GM23338 (cell line): ENCODE measurements at regions not wholly inside any gene's neighbourhood (a gene's known extent, or its start where the extent isn't known, plus 50 kb on each side); places are given as distances from the start of the nearest gene placed in this dataset.

Experiments used
- CREB1 ChIP-seq: fragments of 250-450 bp; sonication (Bioruptor Pico); IDR thresholded peaks from 2 replicates; pipeline ENCODE4 v1.5.0; 2020; ENCODE audit warnings: low read depth, mild to moderate bottlenecking, moderate library complexity
- CTCF ChIP-seq, 2 experiments: fragments of 200-600 bp in 1 of 2; sonication (generic) in 1 of 2; conservative IDR thresholded peaks; 2 replicates each; pipeline versions ENCODE4 v1.5.1 to v1.6.1; 2016 to 2017; ENCODE audit warnings: antibody characterized with exemption in 2 of 2, low read depth in 2 of 2, mild to moderate bottlenecking in 2 of 2, moderate library complexity in 1 of 2
- EZH2 ChIP-seq: fragments of 200-600 bp; sonication (generic); IDR thresholded peaks from one replicate; pipeline ENCODE4 v1.8.0; 2017; ENCODE audit warnings: antibody characterized with exemption, mild to moderate bottlenecking, low read depth; ENCODE audit not compliant: unreplicated experiment
- EZH2phosphoT487 ChIP-seq: fragments of 200-600 bp; sonication (generic); IDR thresholded peaks from one replicate; pipeline ENCODE4 v1.8.1; 2018; ENCODE audit warnings: antibody characterized with exemption; ENCODE audit not compliant: unreplicated experiment
- JUNB ChIP-seq: IDR thresholded peaks from one replicate; pipeline ENCODE4 v1.6.1; 2016; ENCODE audit warnings: antibody characterized with exemption; ENCODE audit not compliant: unreplicated experiment
- NANOG ChIP-seq: IDR thresholded peaks from 2 replicates; pipeline ENCODE4 v1.6.1; 2016; ENCODE audit warnings: antibody characterized with exemption, borderline replicate concordance
- POLR2AphosphoS5 ChIP-seq: IDR thresholded peaks from 2 replicates; pipeline ENCODE4 v1.6.1; 2016; ENCODE audit warnings: antibody characterized with exemption, low read depth
- REST ChIP-seq: IDR thresholded peaks from one replicate; pipeline ENCODE4 v1.6.1; 2018; ENCODE audit warnings: antibody characterized with exemption; ENCODE audit not compliant: unreplicated experiment
- ZNF114 ChIP-seq: fragments of 250-450 bp; sonication (Bioruptor Pico); IDR thresholded peaks from 2 replicates; pipeline ENCODE4 v1.5.0; 2020; ENCODE audit warnings: mild to moderate bottlenecking, moderate library complexity

- TF ChIP-seq EZH2 = no peak
- no peak for TF ChIP-seq CTCF (conservative IDR thresholded peaks at IDR 0.05; ENCODE audit: low read depth in 2 of 2)
- peak; percentile 78 for TF ChIP-seq REST
- no peak for TF ChIP-seq POLR2AphosphoS5
- no peak for TF ChIP-seq EZH2phosphoT487
- TF ChIP-seq CREB1 (CRISPR knock-in tag) = no peak
- no peak for TF ChIP-seq ZNF114 (CRISPR knock-in tag)
- no peak for TF ChIP-seq JUNB
- TF ChIP-seq NANOG = no peak
Observed at GRCh38 chr16:16797239-16797638, 418.3 kb downstream of the NPIPA7 start.
